ENCODE measurements at regions not wholly inside any gene's neighbourhood (a gene's known extent, or its start where the extent isn't known, plus 50 kb on each side); places are given as distances from the start of the nearest gene placed in this dataset.

- no peak for TF ChIP-seq CTCF (IDR thresholded peaks at IDR 0.05; ENCODE audit: insufficient read depth, low read length)
- no peak for TF ChIP-seq REST (IDR thresholded peaks at IDR 0.05; ENCODE audit: insufficient replicate concordance, low read depth)
These were observed 275.7 kb downstream of the TOX3 start for GRCh38 chr16:52271088-52271750.

Data from HL-60 (cell line).